OCI-LY1 (cell line): ENCODE measurements at regions not wholly inside any gene's neighbourhood (a gene's known extent, or its start where the extent isn't known, plus 50 kb on each side); places are given as distances from the start of the nearest gene placed in this dataset.
"Not testable (repeated sequence)": the region's sequence is repeated elsewhere in the genome, so short reads cannot be mapped to it uniquely, and the experiment has no call there.

ENCODE experiments used
- H2AFZ ChIP-seq: fragments of 200-600 bp; sonication (generic), shearing (Covaris generic); 2 replicates; pipeline ENCODE4 v1.6.0; 2014; ENCODE audit warnings: antibody characterized with exemption, mild to moderate bottlenecking, low read length
- H3F3A ChIP-seq: fragments of 200-600 bp; sonication (generic), shearing (Covaris generic); 2 replicates; pipeline ENCODE4 v1.6.0; 2014; ENCODE audit warnings: mild to moderate bottlenecking, antibody characterized with exemption, low read length, moderate library complexity; ENCODE audit not compliant: insufficient read depth
- H3K27ac ChIP-seq: fragments of 200-600 bp; sonication (generic); 2 replicates; pipeline ENCODE4 v1.5.1; 2014; ENCODE audit warnings: low read length, mixed run types, mild to moderate bottlenecking, low read depth; ENCODE audit not compliant: poor library complexity, severe bottlenecking
- H3K27me3 ChIP-seq: fragments of 200-600 bp; sonication (generic); 2 replicates; pipeline ENCODE4 v1.6.0; 2014; ENCODE audit warnings: antibody characterized with exemption, mild to moderate bottlenecking, low read length, moderate library complexity; ENCODE audit not compliant: insufficient read depth
- H3K36me3 ChIP-seq: fragments of 200-600 bp; sonication (generic); 2 replicates; pipeline ENCODE4 v1.6.1; 2014; ENCODE audit warnings: mild to moderate bottlenecking, antibody characterized with exemption, low read length, moderate library complexity, mixed read lengths; ENCODE audit not compliant: insufficient read depth
- H3K4me1 ChIP-seq: fragments of 200-600 bp; sonication (generic); 2 replicates; pipeline ENCODE4 v1.5.1; 2014; ENCODE audit warnings: mild to moderate bottlenecking, low read length, moderate library complexity; ENCODE audit not compliant: insufficient read depth, severe bottlenecking
- H3K4me2 ChIP-seq: fragments of 200-600 bp; sonication (generic), shearing (Covaris generic); 2 replicates; pipeline ENCODE4 v1.6.1; 2014; ENCODE audit warnings: low read length
- H3K4me3 ChIP-seq: fragments of 200-600 bp; sonication (generic); 2 replicates; pipeline ENCODE4 v1.5.1; 2014; ENCODE audit warnings: low read length, low read depth, mild to moderate bottlenecking, mixed read lengths; ENCODE audit not compliant: poor library complexity, severe bottlenecking
- H3K79me2 ChIP-seq: fragments of 200-600 bp; shearing (Covaris generic); 2 replicates; pipeline ENCODE4 v1.6.1; 2016; ENCODE audit warnings: mixed run types, low read length, mixed read lengths; ENCODE audit not compliant: insufficient read depth
- H3K9ac ChIP-seq: fragments of 200-600 bp; sonication (generic), shearing (Covaris generic); 2 replicates; pipeline ENCODE4 v1.6.1; 2014; ENCODE audit warnings: mild to moderate bottlenecking, low read length, mixed read lengths
- H3K9me2 ChIP-seq: fragments of 200-600 bp; sonication (generic), shearing (Covaris generic); 2 replicates; pipeline ENCODE4 v1.6.1; 2014; ENCODE audit warnings: low read depth, mild to moderate bottlenecking, low read length, mixed read lengths
- H3K9me3 ChIP-seq: fragments of 200-600 bp; shearing (Covaris generic); 2 replicates; pipeline ENCODE4 v1.6.1; 2014; ENCODE audit warnings: low read length, mixed read lengths
- H4K20me1 ChIP-seq: fragments of 200-600 bp; sonication (generic), shearing (Covaris generic); 2 replicates; pipeline ENCODE4 v1.6.0; 2016; ENCODE audit warnings: mild to moderate bottlenecking, low read length; ENCODE audit not compliant: insufficient read depth
- EZH2 ChIP-seq: fragments of 200-600 bp; sonication (generic), shearing (Covaris generic); IDR thresholded peaks from 2 replicates; pipeline ENCODE4 v1.8.0; 2017; ENCODE audit warnings: borderline replicate concordance, mixed run types, mild to moderate bottlenecking, antibody characterized with exemption, low read length, moderate library complexity, mixed read lengths
- TF ChIP-seq, protein P1 (sequence below): fragments of 200-600 bp; sonication (generic), shearing (Covaris generic); IDR thresholded peaks from 2 replicates; pipeline ENCODE4 v1.5.1; 2017; ENCODE audit warnings: mild to moderate bottlenecking, antibody characterized with exemption, low read length, moderate library complexity, mixed read lengths

DNA sequence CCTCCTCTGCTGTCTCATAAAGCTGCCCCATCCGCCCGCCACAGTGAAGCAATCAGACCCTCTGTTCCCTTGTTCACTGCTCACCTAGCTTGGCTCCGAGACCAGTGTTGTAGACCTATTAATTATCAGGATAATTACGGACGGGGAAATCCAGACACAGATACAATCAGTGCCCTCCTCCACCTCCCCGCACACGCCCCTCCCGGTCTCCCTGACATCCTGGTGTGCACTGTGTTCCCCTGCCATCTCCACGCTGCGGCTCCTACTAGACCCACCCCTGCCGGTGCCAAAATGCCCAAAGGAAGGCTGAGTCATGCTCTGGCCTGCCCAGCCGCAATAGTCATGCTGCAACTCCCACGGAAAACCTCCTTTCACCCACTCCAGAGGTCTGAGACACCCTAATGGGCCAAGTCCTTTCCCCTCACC lies 277.3 kb upstream of the TLE3 start:
- Histone ChIP-seq H3K79me2 (no peaks in the 10 kb centered on the region), H3K4me2 (no peak overlapping the region), H3K4me3 (no peak overlapping the region), H3K36me3 (no peaks in the 10 kb centered on the region), H3K4me1 (no peaks in the 10 kb centered on the region), H2AFZ (no peak overlapping the region), H3K9me2 (no peaks in the 10 kb centered on the region), H3K27me3 (0 out of 2 replicates have a peak, but pooled peaks cover 2% of the 10 kb centered on the region), H3F3A (no peaks in the 10 kb centered on the region), H3K27ac (no peak overlapping the region), H4K20me1 (no peaks in the 10 kb centered on the region), H3K9me3 (no peaks in the 10 kb centered on the region), H3K9ac (no peak overlapping the region)
- TF ChIP-seq, protein P1, sequence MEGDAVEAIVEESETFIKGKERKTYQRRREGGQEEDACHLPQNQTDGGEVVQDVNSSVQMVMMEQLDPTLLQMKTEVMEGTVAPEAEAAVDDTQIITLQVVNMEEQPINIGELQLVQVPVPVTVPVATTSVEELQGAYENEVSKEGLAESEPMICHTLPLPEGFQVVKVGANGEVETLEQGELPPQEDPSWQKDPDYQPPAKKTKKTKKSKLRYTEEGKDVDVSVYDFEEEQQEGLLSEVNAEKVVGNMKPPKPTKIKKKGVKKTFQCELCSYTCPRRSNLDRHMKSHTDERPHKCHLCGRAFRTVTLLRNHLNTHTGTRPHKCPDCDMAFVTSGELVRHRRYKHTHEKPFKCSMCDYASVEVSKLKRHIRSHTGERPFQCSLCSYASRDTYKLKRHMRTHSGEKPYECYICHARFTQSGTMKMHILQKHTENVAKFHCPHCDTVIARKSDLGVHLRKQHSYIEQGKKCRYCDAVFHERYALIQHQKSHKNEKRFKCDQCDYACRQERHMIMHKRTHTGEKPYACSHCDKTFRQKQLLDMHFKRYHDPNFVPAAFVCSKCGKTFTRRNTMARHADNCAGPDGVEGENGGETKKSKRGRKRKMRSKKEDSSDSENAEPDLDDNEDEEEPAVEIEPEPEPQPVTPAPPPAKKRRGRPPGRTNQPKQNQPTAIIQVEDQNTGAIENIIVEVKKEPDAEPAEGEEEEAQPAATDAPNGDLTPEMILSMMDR = no peak
- TF ChIP-seq EZH2 = no peak

DNA sequence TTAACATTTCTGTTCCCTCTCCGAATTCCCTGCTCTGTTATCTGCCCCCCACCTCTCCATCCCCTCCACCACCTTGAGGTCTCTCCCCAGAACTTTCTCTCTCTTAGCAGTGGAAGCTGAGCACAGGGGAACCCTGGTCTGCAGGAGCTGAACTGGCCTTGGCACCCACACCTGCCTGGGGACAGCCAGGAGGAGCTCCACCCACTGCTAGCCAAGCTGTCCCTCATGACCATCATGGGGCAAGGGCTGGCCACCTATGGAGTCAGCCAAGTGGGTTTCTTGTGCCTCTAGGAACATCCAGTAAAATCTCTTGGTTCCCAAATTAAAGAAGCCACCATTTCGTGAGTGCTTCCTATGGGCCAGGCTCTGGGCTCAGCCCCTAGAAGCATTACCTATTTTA lies 276.4 kb upstream of the TLE3 start:
- H3K9me2 ChIP-seq = no peaks in the 10 kb centered on the region
- H3K27me3 ChIP-seq = 0 out of 2 replicates have a peak, but pooled peaks cover 2% of the 10 kb centered on the region
- H3K36me3 ChIP-seq = no peaks in the 10 kb centered on the region
- H3K9me3 ChIP-seq = no peaks in the 10 kb centered on the region
- no peaks in the 10 kb centered on the region for H3K4me1 ChIP-seq
- H3K4me2 ChIP-seq = no peak overlapping the region
- H3K27ac ChIP-seq = no peak overlapping the region
- H3K4me3 ChIP-seq = no peak overlapping the region
- TF ChIP-seq, protein P1 = no peak
- TF ChIP-seq EZH2 = no peak
- no peaks in the 10 kb centered on the region for H3K79me2 ChIP-seq
- H2AFZ ChIP-seq = no peak overlapping the region
- H4K20me1 ChIP-seq = no peaks in the 10 kb centered on the region
- H3K9ac ChIP-seq = no peak overlapping the region
- no peaks in the 10 kb centered on the region for H3F3A ChIP-seq

DNA sequence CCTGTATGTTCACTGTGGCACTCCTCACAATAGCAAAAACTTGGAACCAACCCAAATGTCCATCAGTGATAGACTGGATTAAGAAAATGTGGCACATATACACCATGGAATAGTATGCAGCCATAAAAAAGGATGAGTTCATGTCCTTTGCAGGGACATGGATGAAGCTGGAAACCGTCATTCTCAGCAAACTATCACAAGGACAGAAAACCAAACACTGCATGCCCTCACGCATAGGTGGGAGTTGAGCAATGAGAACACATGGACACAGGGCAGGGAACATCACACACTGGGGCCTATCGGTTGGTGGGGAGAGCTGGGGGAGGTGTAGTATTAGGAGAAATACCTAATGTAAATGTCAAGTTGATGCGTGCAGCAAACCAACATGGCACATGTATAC lies 275.7 kb upstream of the TLE3 start:
- H3K27ac ChIP-seq, H4K20me1 ChIP-seq, H3K4me1 ChIP-seq, H3K9ac ChIP-seq, H3K27me3 ChIP-seq, H3K4me2 ChIP-seq, H3F3A ChIP-seq, H3K79me2 ChIP-seq, H3K9me3 ChIP-seq, H2AFZ ChIP-seq, H3K4me3 ChIP-seq, H3K36me3 ChIP-seq, H3K9me2 ChIP-seq: not testable (repeated sequence)

DNA sequence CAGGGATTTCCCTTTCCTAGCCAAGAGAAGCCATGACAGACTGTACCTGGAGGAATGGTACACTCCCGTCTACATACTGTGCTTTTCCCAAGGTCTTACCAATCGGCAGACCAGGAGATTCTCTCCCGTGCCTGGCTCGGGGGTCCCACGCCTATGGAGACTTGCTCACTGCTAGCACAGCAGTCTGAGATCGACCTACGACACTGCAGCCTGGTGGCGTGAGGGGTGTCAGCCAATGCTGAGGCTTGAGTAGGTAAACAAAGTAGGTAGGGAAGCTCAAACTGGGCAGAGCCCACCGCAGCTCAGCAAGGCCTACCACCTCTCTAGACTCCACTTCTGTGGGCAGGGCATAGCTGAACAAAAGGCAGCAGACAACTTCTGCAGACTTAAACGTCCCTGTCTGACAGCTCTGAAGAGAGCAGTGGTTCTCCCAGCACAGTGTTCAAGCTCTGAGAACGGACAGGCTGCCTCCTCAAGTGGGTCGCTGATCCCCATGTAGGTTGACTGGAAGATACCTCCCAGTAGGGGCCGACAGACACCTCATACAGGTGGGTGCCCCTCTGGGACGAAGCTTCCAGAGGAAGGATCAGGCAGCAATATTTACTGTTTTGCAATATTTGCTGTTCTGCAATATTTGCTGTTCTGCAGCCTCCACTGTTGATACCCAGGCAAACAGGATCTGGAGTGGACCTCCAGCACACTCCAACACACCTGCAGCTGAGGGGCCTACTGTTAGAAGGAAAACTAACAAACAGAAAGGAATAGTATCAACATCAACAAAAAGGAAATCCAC lies 270.4 kb upstream of the TLE3 start:
- H4K20me1 ChIP-seq, H3K9me2 ChIP-seq, H3K4me2 ChIP-seq, H3K9ac ChIP-seq, H3K27me3 ChIP-seq, H3K4me1 ChIP-seq, H3K36me3 ChIP-seq, H3K4me3 ChIP-seq, H3K79me2 ChIP-seq, H2AFZ ChIP-seq, H3K9me3 ChIP-seq, H3K27ac ChIP-seq, H3F3A ChIP-seq: not testable (repeated sequence)

DNA sequence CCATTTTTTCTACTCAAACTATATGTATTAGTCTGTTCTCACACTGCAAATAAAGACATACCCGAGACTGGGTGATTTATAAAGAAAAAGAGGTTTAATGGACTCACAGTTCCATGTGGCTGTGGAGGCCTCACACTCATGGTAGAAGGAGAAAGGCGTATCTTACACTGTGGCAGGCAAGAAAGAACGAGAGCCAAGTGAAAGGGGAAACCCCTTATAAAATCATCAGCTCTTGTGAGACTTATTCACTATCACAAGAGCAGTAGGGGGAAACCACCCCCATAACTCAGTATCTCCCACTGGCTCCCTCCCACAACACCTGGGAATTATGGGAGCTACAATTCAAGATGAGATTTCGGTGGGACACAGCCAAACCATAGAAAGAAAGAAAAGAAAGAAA lies 266.3 kb upstream of the TLE3 start:
- not testable (repeated sequence) for H2AFZ ChIP-seq, H3K9me3 ChIP-seq, H3F3A ChIP-seq, H3K9ac ChIP-seq, H3K9me2 ChIP-seq, H3K4me3 ChIP-seq, H3K4me2 ChIP-seq, H3K27ac ChIP-seq, H4K20me1 ChIP-seq, H3K36me3 ChIP-seq, H3K27me3 ChIP-seq, H3K4me1 ChIP-seq, H3K79me2 ChIP-seq
